GM12878 (cell line): ENCODE measurements at regions not wholly inside any gene's neighbourhood (a gene's known extent, or its start where the extent isn't known, plus 50 kb on each side); places are given as distances from the start of the nearest gene placed in this dataset.

ENCODE experiments used
- ATAC-seq: fragments of 200-7000 bp; cut with Tn5 transposase; 3 replicates; pipeline ENCODE4 v1.9.1; 2020; ENCODE audit warnings: mild to moderate bottlenecking, moderate library complexity
- BruUV-seq: library from RNA; stranded (reverse); fragments of 400-500 nt; replicated peaks from 2 replicates; lab custom pipeline; 2021; lab: Mats Ljungman, UMichigan
- CTCF ChIA-PET: fragments of 300-600 bp; sonication (Branson Sonifier 250); formaldehyde crosslinking; extraction: SDS; loops from one replicate; lab custom pipeline; 2021; ENCODE audit warnings: inconsistent platforms; lab: Yijun Ruan, JAX
- POLR2A ChIA-PET: fragments of 350-600 bp; formaldehyde crosslinking; extraction: SDS; loops from one replicate; lab custom pipeline; 2021; ENCODE audit warnings: inconsistent platforms; lab: Charles Lee
- RAD21 ChIA-PET: fragments of 300-600 bp; sonication (Branson Sonifier 250); formaldehyde crosslinking; loops from one replicate; lab custom pipeline; 2023; ENCODE audit warnings: antibody characterized with exemption; ENCODE audit not compliant: unreplicated experiment; lab: Charles Lee
- SMC1A ChIA-PET: fragments of 300-600 bp; sonication (Branson Sonifier 250); formaldehyde crosslinking; loops from one replicate; lab custom pipeline; 2023; ENCODE audit not compliant: unreplicated experiment, uncharacterized antibody; lab: Charles Lee
- DNase-seq: peaks from one replicate; pipeline ENCODE4 v3.0.0-alpha.2; 2011; ENCODE audit warnings: low read depth, low spot score
- FAIRE-seq: peaks from 3 replicates; lab custom pipeline; 2011; peaks lifted over from hg19 to GRCh38; lab: Jason Lieb, UNC
- H2AFZ ChIP-seq: 2 replicates; pipeline ENCODE4 v1.6.0; 2011; ENCODE audit warnings: low read depth, low read length, control low read depth; ENCODE audit not compliant: control insufficient read depth
- H3K27ac ChIP-seq: 2 replicates; pipeline ENCODE4 v1.5.1; 2011; ENCODE audit warnings: control low read depth; ENCODE audit not compliant: control insufficient read depth, insufficient read depth
- H3K27me3 ChIP-seq, 2 experiments: replicated peaks in 1 of 2; 2 replicates each; pipeline versions ENCODE4 v1.6.0 to v1.6.1; 2011; ENCODE audit warnings: low read length in 1 of 2; ENCODE audit not compliant: control insufficient read depth in 2 of 2, insufficient read depth in 2 of 2
- H3K36me3 ChIP-seq, 2 experiments: 2 replicates each; pipeline ENCODE4 v1.5.1; 2011; ENCODE audit warnings: low read length in 1 of 2; ENCODE audit not compliant: control insufficient read depth in 2 of 2, insufficient read depth in 2 of 2
- H3K4me1 ChIP-seq: 2 replicates; pipeline ENCODE4 v1.6.1; 2011; ENCODE audit warnings: mild to moderate bottlenecking, low read length, moderate library complexity, mixed read lengths; ENCODE audit not compliant: control insufficient read depth, insufficient read depth
- H3K4me2 ChIP-seq: 2 replicates; pipeline ENCODE4 v1.6.0; 2011; ENCODE audit warnings: control low read depth; ENCODE audit not compliant: control insufficient read depth, insufficient read depth
- H3K4me3 ChIP-seq: fragments of 200-600 bp; sonication (generic); 2 replicates; pipeline ENCODE4 v1.5.1; 2016
- H3K79me2 ChIP-seq: 2 replicates; pipeline ENCODE4 v1.6.0; 2011; ENCODE audit warnings: low read length; ENCODE audit not compliant: control insufficient read depth, insufficient read depth
- H3K9ac ChIP-seq: 2 replicates; pipeline ENCODE4 v1.8.0; 2011; ENCODE audit warnings: low read length, control low read depth, mixed read lengths; ENCODE audit not compliant: control insufficient read depth, insufficient read depth
- H3K9me3 ChIP-seq: replicated peaks from 3 replicates; pipeline ENCODE4 v1.5.1; 2011; ENCODE audit warnings: mild to moderate bottlenecking, low read length; ENCODE audit not compliant: control insufficient read depth, insufficient read depth
- H4K20me1 ChIP-seq: 2 replicates; pipeline ENCODE4 v1.6.0; 2011; ENCODE audit not compliant: control insufficient read depth, insufficient read depth
- BCL11A ChIP-seq: IDR thresholded peaks from 2 replicates; pipeline ENCODE4 v1.6.1; 2011; ENCODE audit warnings: low read depth, low read length
- ESRRA ChIP-seq: IDR thresholded peaks from 2 replicates; pipeline ENCODE4 v1.6.1; 2012; ENCODE audit warnings: mild to moderate bottlenecking, low read length, improper control_type of control experiment
- IKZF1 ChIP-seq: fragments of 450-650 bp; conservative IDR thresholded peaks from 2 replicates; pipeline ENCODE4 v1.6.1; 2017; ENCODE audit warnings: antibody characterized with exemption, mild to moderate bottlenecking
- MTA2 ChIP-seq: fragments of 450-650 bp; IDR thresholded peaks from 2 replicates; pipeline ENCODE4 v1.6.1; 2016; ENCODE audit warnings: low read depth, mild to moderate bottlenecking, moderate library complexity
- NR2C1 ChIP-seq: fragments of 450-650 bp; IDR thresholded peaks from 2 replicates; pipeline ENCODE4 v1.6.1; 2017; ENCODE audit warnings: antibody characterized with exemption, mild to moderate bottlenecking, moderate library complexity
- NRF1 ChIP-seq: conservative IDR thresholded peaks from 2 replicates; pipeline ENCODE4 v1.6.1; 2011; ENCODE audit warnings: mild to moderate bottlenecking, low read depth, low read length, improper control_type of control experiment
- PAX5 ChIP-seq: IDR thresholded peaks from 2 replicates; pipeline ENCODE4 v1.6.1; 2011; ENCODE audit warnings: low read depth, low read length, borderline replicate concordance
- POLR2AphosphoS2 ChIP-seq: IDR thresholded peaks from 2 replicates; pipeline ENCODE4 v1.6.1; 2011; ENCODE audit warnings: low read depth, mild to moderate bottlenecking, low read length, improper control_type of control experiment, moderate library complexity
- RCOR1 ChIP-seq: conservative IDR thresholded peaks from 2 replicates; pipeline ENCODE4 v1.6.1; 2012; ENCODE audit warnings: low read depth, low read length, improper control_type of control experiment
- TBL1XR1 ChIP-seq: IDR thresholded peaks from 2 replicates; pipeline ENCODE4 v1.6.1; 2012; ENCODE audit warnings: low read depth, low read length, improper control_type of control experiment
- TCF3 ChIP-seq: IDR thresholded peaks from 2 replicates; pipeline ENCODE4 v1.6.1; 2012; ENCODE audit warnings: low read depth, mild to moderate bottlenecking, low read length, borderline replicate concordance; ENCODE audit not compliant: insufficient read depth
- ZNF217 ChIP-seq: fragments of 450-650 bp; IDR thresholded peaks from 2 replicates; pipeline ENCODE4 v1.6.1; 2017; ENCODE audit warnings: antibody characterized with exemption, mild to moderate bottlenecking
- ZNF274 ChIP-seq: IDR thresholded peaks from one replicate; pipeline ENCODE4 v1.8.0; 2011; ENCODE audit not compliant: insufficient read length, insufficient read depth
- ZNF622 ChIP-seq: fragments of 450-650 bp; IDR thresholded peaks from 2 replicates; pipeline ENCODE4 v1.6.1; 2017; ENCODE audit warnings: mild to moderate bottlenecking, inconsistent platforms
- ZZZ3 ChIP-seq: IDR thresholded peaks from 2 replicates; pipeline ENCODE4 v1.6.1; 2011; ENCODE audit warnings: low read depth; ENCODE audit not compliant: control insufficient read depth, insufficient read length
- WGBS: methylation state at CpG from one replicate; pipeline ENCODE4 v1.1.6; 2016; ENCODE audit warnings: low lambda C conversion rate; ENCODE audit not compliant: insufficient replicate concordance, insufficient coverage; ENCODE audit errors: missing lambda C conversion rate; 5-methylcytosine and 5-hydroxymethylcytosine counted together
- in situ Hi-C: fragments of 300-500 bp; cut with MboI; formaldehyde crosslinking; loops from 9 replicates; pipeline ENCODE4 v1.14.3; 2018; ENCODE audit warnings: mixed read lengths
- intact Hi-C: fragments of 100-400 bp; cut with micrococcal nuclease; formaldehyde crosslinking; loops from one replicate; pipeline ENCODE4 v1.14.2; 2022; ENCODE audit not compliant: unreplicated experiment
- TF ChIP-seq, protein P1 (sequence below): fragments of 450-650 bp; IDR thresholded peaks from 2 replicates; pipeline ENCODE4 v1.6.1; 2017; ENCODE audit warnings: low read depth, mild to moderate bottlenecking, moderate library complexity
- TF ChIP-seq, protein P2 (sequence below): IDR thresholded peaks from 2 replicates; pipeline ENCODE4 v1.6.1; 2012; ENCODE audit warnings: mild to moderate bottlenecking, low read depth, low read length
- TF ChIP-seq, protein P3 (sequence below): fragments of 450-650 bp; IDR thresholded peaks from 2 replicates; pipeline ENCODE4 v1.6.1; 2017; ENCODE audit warnings: antibody characterized with exemption, mild to moderate bottlenecking, moderate library complexity

DNA sequence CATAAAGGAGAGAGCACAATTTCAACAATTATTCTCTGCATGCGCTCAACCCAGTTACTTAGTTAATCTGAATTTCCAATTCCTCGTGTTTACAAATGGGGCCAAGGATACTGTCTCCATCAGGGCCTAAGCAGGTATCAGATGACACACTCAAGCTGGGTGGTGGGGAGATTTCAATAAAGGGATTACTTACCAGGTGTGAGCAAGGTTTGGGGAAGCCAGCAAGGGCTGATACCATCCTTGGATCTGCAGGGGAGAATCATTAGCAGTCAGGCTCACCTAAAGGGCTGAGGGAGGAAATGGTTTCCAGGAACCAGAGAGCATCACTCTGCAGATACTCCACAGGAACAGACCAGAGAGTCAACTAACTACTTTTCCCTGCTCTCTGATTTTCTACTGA, 487.1 kb downstream of the NTRK2 start (continued):
- TF ChIP-seq, protein P1, sequence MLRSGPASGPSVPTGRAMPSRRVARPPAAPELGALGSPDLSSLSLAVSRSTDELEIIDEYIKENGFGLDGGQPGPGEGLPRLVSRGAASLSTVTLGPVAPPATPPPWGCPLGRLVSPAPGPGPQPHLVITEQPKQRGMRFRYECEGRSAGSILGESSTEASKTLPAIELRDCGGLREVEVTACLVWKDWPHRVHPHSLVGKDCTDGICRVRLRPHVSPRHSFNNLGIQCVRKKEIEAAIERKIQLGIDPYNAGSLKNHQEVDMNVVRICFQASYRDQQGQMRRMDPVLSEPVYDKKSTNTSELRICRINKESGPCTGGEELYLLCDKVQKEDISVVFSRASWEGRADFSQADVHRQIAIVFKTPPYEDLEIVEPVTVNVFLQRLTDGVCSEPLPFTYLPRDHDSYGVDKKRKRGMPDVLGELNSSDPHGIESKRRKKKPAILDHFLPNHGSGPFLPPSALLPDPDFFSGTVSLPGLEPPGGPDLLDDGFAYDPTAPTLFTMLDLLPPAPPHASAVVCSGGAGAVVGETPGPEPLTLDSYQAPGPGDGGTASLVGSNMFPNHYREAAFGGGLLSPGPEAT = no peak
- TF ChIP-seq ZZZ3 (no peak), NRF1 (no peak)

DNA sequence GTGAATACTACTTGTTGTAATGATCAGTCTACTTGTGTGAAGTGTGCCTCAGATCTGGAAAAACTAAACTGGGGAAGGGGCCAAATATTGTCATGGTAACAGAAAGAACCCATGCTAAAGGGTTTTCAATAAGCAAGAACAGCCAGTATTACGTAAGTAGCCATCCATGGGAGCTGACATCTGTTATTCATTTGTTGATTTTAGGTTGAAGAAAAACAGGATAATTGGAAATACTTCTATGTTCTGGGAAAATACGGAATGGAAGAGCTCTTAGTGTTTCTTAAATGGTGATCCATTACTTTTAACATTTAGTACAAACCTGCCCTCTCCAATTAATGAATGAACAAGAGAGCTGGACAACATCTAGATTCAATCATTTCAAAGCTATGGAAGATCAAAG, 485.8 kb downstream of the NTRK2 start:
- TF ChIP-seq BCL11A (no peak), ZNF622 (no peak), RCOR1 (no peak), POLR2AphosphoS2 (no peak), ESRRA (no peak), MTA2 (no peak), IKZF1 (no peak), TBL1XR1 (no peak), PAX5 (no peak), TCF3 (no peak), NR2C1 (no peak), ZNF274 (no peak), ZNF217 (no peak)
- TF ChIP-seq, protein P2, sequence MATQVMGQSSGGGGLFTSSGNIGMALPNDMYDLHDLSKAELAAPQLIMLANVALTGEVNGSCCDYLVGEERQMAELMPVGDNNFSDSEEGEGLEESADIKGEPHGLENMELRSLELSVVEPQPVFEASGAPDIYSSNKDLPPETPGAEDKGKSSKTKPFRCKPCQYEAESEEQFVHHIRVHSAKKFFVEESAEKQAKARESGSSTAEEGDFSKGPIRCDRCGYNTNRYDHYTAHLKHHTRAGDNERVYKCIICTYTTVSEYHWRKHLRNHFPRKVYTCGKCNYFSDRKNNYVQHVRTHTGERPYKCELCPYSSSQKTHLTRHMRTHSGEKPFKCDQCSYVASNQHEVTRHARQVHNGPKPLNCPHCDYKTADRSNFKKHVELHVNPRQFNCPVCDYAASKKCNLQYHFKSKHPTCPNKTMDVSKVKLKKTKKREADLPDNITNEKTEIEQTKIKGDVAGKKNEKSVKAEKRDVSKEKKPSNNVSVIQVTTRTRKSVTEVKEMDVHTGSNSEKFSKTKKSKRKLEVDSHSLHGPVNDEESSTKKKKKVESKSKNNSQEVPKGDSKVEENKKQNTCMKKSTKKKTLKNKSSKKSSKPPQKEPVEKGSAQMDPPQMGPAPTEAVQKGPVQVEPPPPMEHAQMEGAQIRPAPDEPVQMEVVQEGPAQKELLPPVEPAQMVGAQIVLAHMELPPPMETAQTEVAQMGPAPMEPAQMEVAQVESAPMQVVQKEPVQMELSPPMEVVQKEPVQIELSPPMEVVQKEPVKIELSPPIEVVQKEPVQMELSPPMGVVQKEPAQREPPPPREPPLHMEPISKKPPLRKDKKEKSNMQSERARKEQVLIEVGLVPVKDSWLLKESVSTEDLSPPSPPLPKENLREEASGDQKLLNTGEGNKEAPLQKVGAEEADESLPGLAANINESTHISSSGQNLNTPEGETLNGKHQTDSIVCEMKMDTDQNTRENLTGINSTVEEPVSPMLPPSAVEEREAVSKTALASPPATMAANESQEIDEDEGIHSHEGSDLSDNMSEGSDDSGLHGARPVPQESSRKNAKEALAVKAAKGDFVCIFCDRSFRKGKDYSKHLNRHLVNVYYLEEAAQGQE = no peak
- TF ChIP-seq, protein P3, sequence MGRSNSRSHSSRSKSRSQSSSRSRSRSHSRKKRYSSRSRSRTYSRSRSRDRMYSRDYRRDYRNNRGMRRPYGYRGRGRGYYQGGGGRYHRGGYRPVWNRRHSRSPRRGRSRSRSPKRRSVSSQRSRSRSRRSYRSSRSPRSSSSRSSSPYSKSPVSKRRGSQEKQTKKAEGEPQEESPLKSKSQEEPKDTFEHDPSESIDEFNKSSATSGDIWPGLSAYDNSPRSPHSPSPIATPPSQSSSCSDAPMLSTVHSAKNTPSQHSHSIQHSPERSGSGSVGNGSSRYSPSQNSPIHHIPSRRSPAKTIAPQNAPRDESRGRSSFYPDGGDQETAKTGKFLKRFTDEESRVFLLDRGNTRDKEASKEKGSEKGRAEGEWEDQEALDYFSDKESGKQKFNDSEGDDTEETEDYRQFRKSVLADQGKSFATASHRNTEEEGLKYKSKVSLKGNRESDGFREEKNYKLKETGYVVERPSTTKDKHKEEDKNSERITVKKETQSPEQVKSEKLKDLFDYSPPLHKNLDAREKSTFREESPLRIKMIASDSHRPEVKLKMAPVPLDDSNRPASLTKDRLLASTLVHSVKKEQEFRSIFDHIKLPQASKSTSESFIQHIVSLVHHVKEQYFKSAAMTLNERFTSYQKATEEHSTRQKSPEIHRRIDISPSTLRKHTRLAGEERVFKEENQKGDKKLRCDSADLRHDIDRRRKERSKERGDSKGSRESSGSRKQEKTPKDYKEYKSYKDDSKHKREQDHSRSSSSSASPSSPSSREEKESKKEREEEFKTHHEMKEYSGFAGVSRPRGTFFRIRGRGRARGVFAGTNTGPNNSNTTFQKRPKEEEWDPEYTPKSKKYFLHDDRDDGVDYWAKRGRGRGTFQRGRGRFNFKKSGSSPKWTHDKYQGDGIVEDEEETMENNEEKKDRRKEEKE = no peak
- TF ChIP-seq, all 136 proteins: peak for 0
- Histone ChIP-seq H3K4me2 (no peak overlapping the region), H3K9me3 (no peaks in the 10 kb centered on the region), H2AFZ (no peak overlapping the region), H3K9ac (no peak overlapping the region), H3K36me3 (no peaks in the 10 kb centered on the region), H3K79me2 (no peaks in the 10 kb centered on the region), H3K27me3 (no peaks in the 10 kb centered on the region; a peak in 1 of 4 replicates), H3K4me3 (no peak overlapping the region), H3K27ac (no peak overlapping the region), H3K4me1 (no peaks in the 10 kb centered on the region), H4K20me1 (no peaks in the 10 kb centered on the region)
- intact Hi-C loops (no loop called here), in situ Hi-C loops (loop anchor here (10.0 kb wide), 1 partner anchor 751 kb away; no protein-coding TSS in a partner anchor)
- DNase-seq (no peak), ATAC-seq (no peak), FAIRE-seq (no peak)
- ChIA-PET RAD21 (no interaction called here), POLR2A (no interaction called here), CTCF (interaction anchor here (0.6 to 1.3 kb wide), 2 partner anchors 12 to 179 kb away, joined by 3 to 4 read pairs; no protein-coding TSS in a partner anchor), SMC1A (interaction anchor here (2.1 kb wide), 1 partner anchor 13 kb away, joined by 10 read pairs; no protein-coding TSS in a partner anchor)
- WGBS = 28% methylated on average over 2 of the region's 2 CpGs
- no TSS peak for BruUV-seq
